GM12878 (cell line): ENCODE measurements at regions not wholly inside any gene's neighbourhood (a gene's known extent, or its start where the extent isn't known, plus 50 kb on each side); places are given as distances from the start of the nearest gene placed in this dataset.

Source experiments
- ATAC-seq: fragments of 200-7000 bp; cut with Tn5 transposase; 3 replicates; pipeline ENCODE4 v1.9.1; 2020; ENCODE audit warnings: mild to moderate bottlenecking, moderate library complexity
- BruUV-seq: library from RNA; stranded (reverse); fragments of 400-500 nt; replicated peaks from 2 replicates; lab custom pipeline; 2021; lab: Mats Ljungman, UMichigan
- CTCF ChIA-PET: fragments of 300-600 bp; sonication (Branson Sonifier 250); formaldehyde crosslinking; extraction: SDS; loops from one replicate; lab custom pipeline; 2021; ENCODE audit warnings: inconsistent platforms; lab: Yijun Ruan, JAX
- POLR2A ChIA-PET: fragments of 350-600 bp; formaldehyde crosslinking; extraction: SDS; loops from one replicate; lab custom pipeline; 2021; ENCODE audit warnings: inconsistent platforms; lab: Charles Lee
- RAD21 ChIA-PET: fragments of 300-600 bp; sonication (Branson Sonifier 250); formaldehyde crosslinking; loops from one replicate; lab custom pipeline; 2023; ENCODE audit warnings: antibody characterized with exemption; ENCODE audit not compliant: unreplicated experiment; lab: Charles Lee
- SMC1A ChIA-PET: fragments of 300-600 bp; sonication (Branson Sonifier 250); formaldehyde crosslinking; loops from one replicate; lab custom pipeline; 2023; ENCODE audit not compliant: unreplicated experiment, uncharacterized antibody; lab: Charles Lee
- DNase-seq: peaks from one replicate; pipeline ENCODE4 v3.0.0-alpha.2; 2011; ENCODE audit warnings: low read depth, low spot score
- FAIRE-seq: peaks from 3 replicates; lab custom pipeline; 2011; peaks lifted over from hg19 to GRCh38; lab: Jason Lieb, UNC
- H2AFZ ChIP-seq: 2 replicates; pipeline ENCODE4 v1.6.0; 2011; ENCODE audit warnings: low read depth, low read length, control low read depth; ENCODE audit not compliant: control insufficient read depth
- H3K27ac ChIP-seq: 2 replicates; pipeline ENCODE4 v1.5.1; 2011; ENCODE audit warnings: control low read depth; ENCODE audit not compliant: control insufficient read depth, insufficient read depth
- H3K27me3 ChIP-seq, 2 experiments: replicated peaks in 1 of 2; 2 replicates each; pipeline versions ENCODE4 v1.6.0 to v1.6.1; 2011; ENCODE audit warnings: low read length in 1 of 2; ENCODE audit not compliant: control insufficient read depth in 2 of 2, insufficient read depth in 2 of 2
- H3K36me3 ChIP-seq, 2 experiments: 2 replicates each; pipeline ENCODE4 v1.5.1; 2011; ENCODE audit warnings: low read length in 1 of 2; ENCODE audit not compliant: control insufficient read depth in 2 of 2, insufficient read depth in 2 of 2
- H3K4me1 ChIP-seq: 2 replicates; pipeline ENCODE4 v1.6.1; 2011; ENCODE audit warnings: mild to moderate bottlenecking, low read length, moderate library complexity, mixed read lengths; ENCODE audit not compliant: control insufficient read depth, insufficient read depth
- H3K4me2 ChIP-seq: 2 replicates; pipeline ENCODE4 v1.6.0; 2011; ENCODE audit warnings: control low read depth; ENCODE audit not compliant: control insufficient read depth, insufficient read depth
- H3K4me3 ChIP-seq: fragments of 200-600 bp; sonication (generic); 2 replicates; pipeline ENCODE4 v1.5.1; 2016
- H3K79me2 ChIP-seq: 2 replicates; pipeline ENCODE4 v1.6.0; 2011; ENCODE audit warnings: low read length; ENCODE audit not compliant: control insufficient read depth, insufficient read depth
- H3K9ac ChIP-seq: 2 replicates; pipeline ENCODE4 v1.8.0; 2011; ENCODE audit warnings: low read length, control low read depth, mixed read lengths; ENCODE audit not compliant: control insufficient read depth, insufficient read depth
- H3K9me3 ChIP-seq: replicated peaks from 3 replicates; pipeline ENCODE4 v1.5.1; 2011; ENCODE audit warnings: mild to moderate bottlenecking, low read length; ENCODE audit not compliant: control insufficient read depth, insufficient read depth
- H4K20me1 ChIP-seq: 2 replicates; pipeline ENCODE4 v1.6.0; 2011; ENCODE audit not compliant: control insufficient read depth, insufficient read depth
- CBX3 ChIP-seq: fragments of 200-600 bp; sonication (generic); IDR thresholded peaks from 2 replicates; pipeline ENCODE4 v1.6.1; 2016; ENCODE audit warnings: low read depth, borderline replicate concordance
- CREM ChIP-seq: IDR thresholded peaks from 2 replicates; pipeline ENCODE4 v1.6.1; 2014; ENCODE audit warnings: antibody characterized with exemption, low read depth
- EED ChIP-seq: sonication (generic); IDR thresholded peaks from 2 replicates; pipeline ENCODE4 v1.6.1; 2016; ENCODE audit warnings: antibody characterized with exemption, low read depth
- FOXK2 ChIP-seq: fragments of 450-650 bp; IDR thresholded peaks from 2 replicates; pipeline ENCODE4 v1.6.1; 2017; ENCODE audit warnings: mild to moderate bottlenecking, moderate library complexity
- HSF1 ChIP-seq: fragments of 150-350 bp; IDR thresholded peaks from 2 replicates; pipeline ENCODE4 v1.6.1; 2014; ENCODE audit warnings: mild to moderate bottlenecking, low read depth, low read length
- JUNB ChIP-seq: IDR thresholded peaks from 2 replicates; pipeline ENCODE4 v1.6.1; 2016; ENCODE audit warnings: antibody characterized with exemption, mild to moderate bottlenecking
- LARP7 ChIP-seq: fragments of 450-650 bp; IDR thresholded peaks from 2 replicates; pipeline ENCODE4 v1.6.1; 2017; ENCODE audit warnings: mild to moderate bottlenecking
- NFYA ChIP-seq: IDR thresholded peaks from 2 replicates; pipeline ENCODE4 v1.6.1; 2011; ENCODE audit warnings: low read depth, mild to moderate bottlenecking, low read length, improper control_type of control experiment, borderline replicate concordance
- RELA ChIP-seq: fragments of 450-650 bp; IDR thresholded peaks from 2 replicates; pipeline ENCODE4 v1.8.0; 2014; ENCODE audit warnings: borderline replicate concordance; ENCODE audit not compliant: partially characterized antibody
- SPI1 ChIP-seq: IDR thresholded peaks from 2 replicates; pipeline ENCODE4 v1.6.1; 2011; ENCODE audit warnings: low read depth, mild to moderate bottlenecking, low read length, moderate library complexity, borderline replicate concordance; ENCODE audit not compliant: insufficient read depth
- WGBS: methylation state at CpG from one replicate; pipeline ENCODE4 v1.1.6; 2016; ENCODE audit warnings: low lambda C conversion rate; ENCODE audit not compliant: insufficient replicate concordance, insufficient coverage; ENCODE audit errors: missing lambda C conversion rate; 5-methylcytosine and 5-hydroxymethylcytosine counted together
- in situ Hi-C: fragments of 300-500 bp; cut with MboI; formaldehyde crosslinking; loops from 9 replicates; pipeline ENCODE4 v1.14.3; 2018; ENCODE audit warnings: mixed read lengths
- intact Hi-C: fragments of 100-400 bp; cut with micrococcal nuclease; formaldehyde crosslinking; loops from one replicate; pipeline ENCODE4 v1.14.2; 2022; ENCODE audit not compliant: unreplicated experiment

- FAIRE-seq (no peak), DNase-seq (no peak), ATAC-seq (no peak)
- H3K79me2 ChIP-seq: no peaks in the 10 kb centered on the region
- no peak overlapping the region for H2AFZ ChIP-seq
- no peaks in the 10 kb centered on the region for H3K36me3 ChIP-seq
- no TSS peak for BruUV-seq
- H3K4me1 ChIP-seq: no peaks in the 10 kb centered on the region
- H3K9me3 ChIP-seq: no peaks in the 10 kb centered on the region
- ChIA-PET CTCF (no interaction called here), POLR2A (no interaction called here), SMC1A (no interaction called here), RAD21 (no interaction called here)
- H3K9ac ChIP-seq: no peak overlapping the region
- H3K27me3 ChIP-seq: no peaks in the 10 kb centered on the region
- H3K27ac ChIP-seq: no peak overlapping the region
- no peak overlapping the region for H3K4me3 ChIP-seq
- H4K20me1 ChIP-seq: no peaks in the 10 kb centered on the region
- TF ChIP-seq SPI1: no peak
- intact Hi-C loops: no loop called here
- in situ Hi-C loops: no loop called here
- H3K4me2 ChIP-seq: no peak overlapping the region
- WGBS: 21% methylated on average over 3 of the region's 3 CpGs
Measured at GRCh38 chrX:39459952-39460351, 637.8 kb downstream of the BCOR start.

- RAD21 ChIA-PET: no interaction called here
Measured at GRCh38 chrX:39460499-39460898, 637.3 kb downstream of the BCOR start.

More at GRCh38 chrX:39460499-39460898, 637.3 kb downstream of the BCOR start:
- 0% methylated on average over 1 of the region's 1 CpG for WGBS
- Histone ChIP-seq H2AFZ (no peak overlapping the region), H3K27me3 (no peaks in the 10 kb centered on the region), H3K9me3 (no peaks in the 10 kb centered on the region), H3K36me3 (no peaks in the 10 kb centered on the region), H3K9ac (no peak overlapping the region), H3K4me1 (no peaks in the 10 kb centered on the region), H4K20me1 (no peaks in the 10 kb centered on the region), H3K4me3 (no peak overlapping the region), H3K4me2 (no peak overlapping the region), H3K79me2 (no peaks in the 10 kb centered on the region), H3K27ac (no peak overlapping the region)
- SMC1A ChIA-PET: no interaction called here
- DNase-seq (no peak), FAIRE-seq (no peak), ATAC-seq (no peak)
- in situ Hi-C loops: no loop called here
- CTCF ChIA-PET: no interaction called here
- no TSS peak for BruUV-seq
- intact Hi-C loops: no loop called here
- TF ChIP-seq NFYA: no peak
- no peak for TF ChIP-seq HSF1
- TF ChIP-seq RELA: no peak
- TF ChIP-seq LARP7: no peak
- TF ChIP-seq JUNB: no peak
- TF ChIP-seq SPI1: no peak
- no peak for TF ChIP-seq FOXK2
- TF ChIP-seq CBX3: no peak
- TF ChIP-seq CREM: no peak
- no peak for TF ChIP-seq EED
- POLR2A ChIA-PET: no interaction called here
